SKM-1 (cell line): ENCODE measurements at regions not wholly inside any gene's neighbourhood (a gene's known extent, or its start where the extent isn't known, plus 50 kb on each side); places are given as distances from the start of the nearest gene placed in this dataset.
"Not testable (repeated sequence)": the region's sequence is repeated elsewhere in the genome, so short reads cannot be mapped to it uniquely, and the experiment has no call there.

Experiments
- DNase-seq: peaks from one replicate; lab custom pipeline; 2025; ENCODE audit not compliant: unreplicated experiment; lab: John Stamatoyannopoulos, UW

GRCh38 chr4:110837896-110838450, 215.1 kb upstream of the PITX2 start:
- DNase-seq: no peak

GRCh38 chr4:110840221-110840654, 217.4 kb upstream of the PITX2 start:
- no peak for DNase-seq

GRCh38 chr4:110848787-110849186, 225.9 kb upstream of the PITX2 start:
- DNase-seq: no peak

GRCh38 chr4:110849461-110849860, 226.6 kb upstream of the PITX2 start:
- no peak for DNase-seq

GRCh38 chr4:110850461-110851442, 227.9 kb upstream of the PITX2 start:
- no peak for DNase-seq

GRCh38 chr4:110851989-110852388, 229.1 kb upstream of the PITX2 start:
- no peak for DNase-seq

- DNase-seq: no peak
Measured at GRCh38 chr4:110852793-110853192, 229.9 kb upstream of the PITX2 start.

GRCh38 chr4:110853242-110853641, 230.4 kb upstream of the PITX2 start:
- no peak for DNase-seq

- no peak for DNase-seq
Measured at GRCh38 chr4:110854021-110854678, 231.3 kb upstream of the PITX2 start.

GRCh38 chr4:110860125-110860524, 237.2 kb upstream of the PITX2 start:
- no peak for DNase-seq

- DNase-seq: no peak
Measured at GRCh38 chr4:110860901-110861300, 238.0 kb upstream of the PITX2 start.

GRCh38 chr4:110865611-110866259, 242.9 kb upstream of the PITX2 start:
- no peak for DNase-seq

GRCh38 chr4:110867251-110867960, 244.5 kb upstream of the PITX2 start:
- DNase-seq: no peak

- DNase-seq: no peak
Measured at GRCh38 chr4:110867981-110868720, 245.3 kb upstream of the PITX2 start.

- no peak for DNase-seq
Measured at GRCh38 chr4:110869114-110869513, 246.2 kb upstream of the PITX2 start.

- no peak for DNase-seq
Measured at GRCh38 chr4:110869862-110870572, 247.1 kb upstream of the PITX2 start.

GRCh38 chr4:110876214-110876613, 253.3 kb upstream of the PITX2 start:
- not testable (repeated sequence) for DNase-seq

GRCh38 chr4:110876866-110877265, 254.0 kb upstream of the PITX2 start:
- no peak for DNase-seq

- no peak for DNase-seq
Measured at GRCh38 chr4:110877778-110878370, 255.0 kb upstream of the PITX2 start.
